Epithelial cell of esophagus (primary cell): ENCODE measurements at regions not wholly inside any gene's neighbourhood (a gene's known extent, or its start where the extent isn't known, plus 50 kb on each side); places are given as distances from the start of the nearest gene placed in this dataset.

Experiments
- DNase-seq: peaks from one replicate; pipeline ENCODE4 v3.0.0; 2010; ENCODE audit warnings: low read depth
- H3K4me3 ChIP-seq: 2 replicates; pipeline ENCODE4 v1.5.1; 2011; ENCODE audit warnings: mild to moderate bottlenecking, low read length, control low read depth
- CTCF ChIP-seq: IDR thresholded peaks from 2 replicates; pipeline ENCODE4 v1.5.1; 2011; ENCODE audit warnings: low read depth, mild to moderate bottlenecking, low read length, control low read depth, inconsistent platforms; ENCODE audit not compliant: insufficient read depth; ENCODE audit errors: missing control alignments

GRCh38 chr5:172506251-172506650 is 51.9 kb upstream of the SH3PXD2B start:
- no peak overlapping the region for H3K4me3 ChIP-seq
- DNase-seq: no peak
- no peak for TF ChIP-seq CTCF

- DNase-seq: no peak
- no peak overlapping the region for H3K4me3 ChIP-seq
- TF ChIP-seq CTCF: no peak
These were observed 51.5 kb upstream of the SH3PXD2B start for GRCh38 chr5:172505845-172506244.

GRCh38 chr5:172505403-172505759 is 51.1 kb upstream of the SH3PXD2B start:
- DNase-seq: no peak
- no peak for TF ChIP-seq CTCF
- H3K4me3 ChIP-seq: no peak overlapping the region

- DNase-seq: no peak
- TF ChIP-seq CTCF: no peak
These were observed 50.5 kb upstream of the SH3PXD2B start for GRCh38 chr5:172504701-172505402.

GRCh38 chr5:172503925-172504700 is 49.8 kb upstream of the SH3PXD2B start:
- no peak for TF ChIP-seq CTCF
- DNase-seq: peak; percentile 14
- H3K4me3 ChIP-seq: no peak overlapping the region

More at GRCh38 chr5:172504701-172505402, 50.5 kb upstream of the SH3PXD2B start:
- H3K4me3 ChIP-seq: no peak overlapping the region
